HFFc6 (cell line): ENCODE measurements at regions not wholly inside any gene's neighbourhood (a gene's known extent, or its start where the extent isn't known, plus 50 kb on each side); places are given as distances from the start of the nearest gene placed in this dataset.

Experiments used
- DNase-seq: peaks from one replicate; pipeline ENCODE4 v3.0.0-alpha.2; 2018
- H3K27ac Mint-ChIP-seq: 2 replicates; pipeline ENCODE4 v1.8.0; 2020; ENCODE audit warnings: mild to moderate bottlenecking, mixed read lengths
- H3K27me3 Mint-ChIP-seq: 2 replicates; pipeline ENCODE4 v1.8.0; 2021; ENCODE audit warnings: mild to moderate bottlenecking, moderate library complexity, mixed read lengths; ENCODE audit not compliant: insufficient read depth
- H3K36me3 Mint-ChIP-seq: 2 replicates; pipeline ENCODE4 v1.8.0; 2021; ENCODE audit warnings: low read depth, mixed read lengths
- H3K4me1 Mint-ChIP-seq: 2 replicates; pipeline ENCODE4 v1.8.0; 2020; ENCODE audit warnings: low read depth, mixed read lengths
- H3K4me3 Mint-ChIP-seq: 2 replicates; pipeline ENCODE4 v1.8.0; 2020; ENCODE audit warnings: mild to moderate bottlenecking, moderate library complexity, mixed read lengths
- H3K9me3 Mint-ChIP-seq: 2 replicates; pipeline ENCODE4 v1.8.0; 2020; ENCODE audit warnings: mild to moderate bottlenecking, mixed read lengths
- TF ChIP-seq, protein P1 (sequence below): fragments of 200-600 bp; sonication (generic); IDR thresholded peaks from 2 replicates; pipeline ENCODE4 v1.5.0; 2021; ENCODE audit warnings: antibody characterized with exemption, mild to moderate bottlenecking

DNA sequence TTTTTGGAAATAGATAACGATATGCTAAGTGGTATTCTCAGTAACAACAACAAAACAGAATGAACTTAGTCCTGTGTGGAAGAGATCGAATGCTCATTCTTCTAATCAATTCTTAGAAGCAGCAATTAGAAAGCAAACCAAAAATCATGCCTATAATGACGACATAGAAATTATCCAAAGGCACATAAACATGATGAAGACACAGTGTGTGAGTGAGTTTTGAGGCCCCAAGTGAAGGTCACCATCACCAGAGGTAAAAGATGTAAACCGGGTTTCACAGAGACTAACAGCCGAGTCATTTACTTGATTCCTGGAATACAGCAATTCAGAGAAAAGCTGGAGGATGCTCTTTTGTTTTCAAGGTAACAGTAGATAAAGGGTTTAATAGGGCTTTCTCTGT lies 509.2 kb downstream of the TDRD15 start:
- no peaks in the 10 kb centered on the region for H3K27me3 Mint-ChIP-seq
- H3K4me3 Mint-ChIP-seq: no peak overlapping the region
- H3K27ac Mint-ChIP-seq: no peak overlapping the region
- no peaks in the 10 kb centered on the region for H3K36me3 Mint-ChIP-seq
- no peaks in the 10 kb centered on the region for H3K4me1 Mint-ChIP-seq
- no peak for DNase-seq
- H3K9me3 Mint-ChIP-seq: peaks cover 36% of the 10 kb centered on the region
- TF ChIP-seq, protein P1, sequence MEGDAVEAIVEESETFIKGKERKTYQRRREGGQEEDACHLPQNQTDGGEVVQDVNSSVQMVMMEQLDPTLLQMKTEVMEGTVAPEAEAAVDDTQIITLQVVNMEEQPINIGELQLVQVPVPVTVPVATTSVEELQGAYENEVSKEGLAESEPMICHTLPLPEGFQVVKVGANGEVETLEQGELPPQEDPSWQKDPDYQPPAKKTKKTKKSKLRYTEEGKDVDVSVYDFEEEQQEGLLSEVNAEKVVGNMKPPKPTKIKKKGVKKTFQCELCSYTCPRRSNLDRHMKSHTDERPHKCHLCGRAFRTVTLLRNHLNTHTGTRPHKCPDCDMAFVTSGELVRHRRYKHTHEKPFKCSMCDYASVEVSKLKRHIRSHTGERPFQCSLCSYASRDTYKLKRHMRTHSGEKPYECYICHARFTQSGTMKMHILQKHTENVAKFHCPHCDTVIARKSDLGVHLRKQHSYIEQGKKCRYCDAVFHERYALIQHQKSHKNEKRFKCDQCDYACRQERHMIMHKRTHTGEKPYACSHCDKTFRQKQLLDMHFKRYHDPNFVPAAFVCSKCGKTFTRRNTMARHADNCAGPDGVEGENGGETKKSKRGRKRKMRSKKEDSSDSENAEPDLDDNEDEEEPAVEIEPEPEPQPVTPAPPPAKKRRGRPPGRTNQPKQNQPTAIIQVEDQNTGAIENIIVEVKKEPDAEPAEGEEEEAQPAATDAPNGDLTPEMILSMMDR: no peak

DNA sequence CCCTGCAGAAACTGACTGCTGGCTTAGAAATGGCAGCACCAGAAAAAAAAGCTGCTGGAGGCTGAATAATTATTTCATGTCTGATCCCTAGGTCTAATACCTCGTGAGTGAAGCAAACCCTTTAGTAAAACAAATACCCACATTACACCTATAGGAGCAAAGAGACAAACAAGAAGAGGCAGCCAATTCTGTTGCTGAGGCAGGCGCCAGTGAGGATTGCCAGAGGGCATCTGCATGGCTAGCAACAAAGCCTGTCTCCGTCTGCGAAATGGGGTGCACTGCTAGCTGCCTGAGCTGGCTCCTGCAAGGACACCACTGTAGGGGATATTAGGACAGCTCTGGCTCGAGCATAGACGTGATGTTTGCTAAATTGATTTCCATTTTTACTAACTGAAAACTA lies 509.7 kb downstream of the TDRD15 start:
- Mint-ChIP-seq H3K4me1 (no peaks in the 10 kb centered on the region), H3K27ac (no peak overlapping the region), H3K27me3 (no peaks in the 10 kb centered on the region), H3K9me3 (peaks cover 32% of the 10 kb centered on the region), H3K36me3 (no peaks in the 10 kb centered on the region), H3K4me3 (no peak overlapping the region)
- TF ChIP-seq, protein P1: no peak
- no peak for DNase-seq

DNA sequence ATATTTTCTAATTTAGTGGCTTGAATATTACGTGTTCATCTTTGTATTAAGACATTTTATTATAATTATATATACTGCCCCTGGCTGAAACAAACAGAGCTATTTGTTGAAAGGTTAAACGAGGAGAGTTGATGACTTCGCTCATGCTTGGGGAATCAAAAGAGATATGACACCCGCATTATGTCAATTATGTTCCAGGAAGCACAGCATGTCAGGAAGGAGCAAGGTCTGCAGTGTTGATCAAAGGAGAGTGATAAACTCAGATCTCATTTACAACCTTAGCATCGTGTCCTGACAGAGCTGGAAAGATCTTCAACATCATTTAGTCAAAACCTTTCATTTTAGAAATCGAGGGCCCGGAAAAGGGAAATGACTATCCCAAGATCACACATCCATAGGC lies 510.1 kb downstream of the TDRD15 start:
- TF ChIP-seq, protein P1: no peak
- H3K27me3 Mint-ChIP-seq: no peaks in the 10 kb centered on the region
- H3K4me1 Mint-ChIP-seq: no peaks in the 10 kb centered on the region
- H3K4me3 Mint-ChIP-seq: no peak overlapping the region
- no peaks in the 10 kb centered on the region for H3K36me3 Mint-ChIP-seq
- H3K9me3 Mint-ChIP-seq: peaks cover 32% of the 10 kb centered on the region
- H3K27ac Mint-ChIP-seq: no peak overlapping the region
- no peak for DNase-seq

GRCh38 chr2:21640046-21640445 lies 516.3 kb downstream of the TDRD15 start:
- Mint-ChIP-seq H3K9me3 (peaks cover 38% of the 10 kb centered on the region), H3K4me1 (no peaks in the 10 kb centered on the region), H3K36me3 (no peaks in the 10 kb centered on the region), H3K27ac (no peak overlapping the region), H3K4me3 (no peak overlapping the region), H3K27me3 (peaks cover under 1% of the 10 kb centered on the region; the same call in 1 of the 2 replicates)
- DNase-seq: no peak
- TF ChIP-seq, protein P1: no peak

- peaks cover 57% of the 10 kb centered on the region for H3K9me3 Mint-ChIP-seq
These were observed 518.9 kb downstream of the TDRD15 start for GRCh38 chr2:21642647-21643046.

More at GRCh38 chr2:21642647-21643046, 518.9 kb downstream of the TDRD15 start:
- no peaks in the 10 kb centered on the region for H3K4me1 Mint-ChIP-seq
- TF ChIP-seq, protein P1: no peak
- H3K4me3 Mint-ChIP-seq: no peak overlapping the region
- H3K36me3 Mint-ChIP-seq: no peaks in the 10 kb centered on the region
- H3K27me3 Mint-ChIP-seq: peaks cover 3% of the 10 kb centered on the region
- DNase-seq: no peak
- H3K27ac Mint-ChIP-seq: no peak overlapping the region
